GM23248 (cell line): ENCODE measurements at regions not wholly inside any gene's neighbourhood (a gene's known extent, or its start where the extent isn't known, plus 50 kb on each side); places are given as distances from the start of the nearest gene placed in this dataset.

Source experiments
- DNase-seq: peaks from one replicate; pipeline ENCODE4 v3.0.0-alpha.2; 2015
- H2AFZ ChIP-seq: fragments of 200-600 bp; sonication (generic); 2 replicates; pipeline ENCODE4 v1.6.1; 2016; ENCODE audit warnings: antibody characterized with exemption
- H3F3A ChIP-seq: fragments of 200-600 bp; sonication (generic); 2 replicates; pipeline ENCODE4 v1.6.1; 2016; ENCODE audit warnings: mild to moderate bottlenecking, antibody characterized with exemption, mixed run types; ENCODE audit not compliant: insufficient read depth
- H3K27ac ChIP-seq: fragments of 200-600 bp; sonication (generic); 2 replicates; pipeline ENCODE4 v1.5.1; 2016; ENCODE audit warnings: mild to moderate bottlenecking
- H3K27me3 ChIP-seq: fragments of 200-600 bp; sonication (generic); replicated peaks from 2 replicates; pipeline ENCODE4 v1.6.1; 2016; ENCODE audit warnings: mild to moderate bottlenecking; ENCODE audit not compliant: insufficient read depth
- H3K36me3 ChIP-seq: fragments of 200-600 bp; sonication (generic); 2 replicates; pipeline ENCODE4 v1.6.1; 2016; ENCODE audit warnings: low read depth, mild to moderate bottlenecking
- H3K4me1 ChIP-seq: fragments of 200-600 bp; sonication (generic); 2 replicates; pipeline ENCODE4 v1.6.1; 2016; ENCODE audit warnings: mild to moderate bottlenecking; ENCODE audit not compliant: insufficient read depth
- H3K4me2 ChIP-seq: fragments of 200-600 bp; sonication (generic); one replicate; pipeline ENCODE4 v1.6.1; 2016; ENCODE audit warnings: mild to moderate bottlenecking; ENCODE audit not compliant: unreplicated experiment
- H3K4me3 ChIP-seq: fragments of 200-600 bp; sonication (generic); 2 replicates; pipeline ENCODE4 v1.5.1; 2016; ENCODE audit warnings: mild to moderate bottlenecking
- H3K79me2 ChIP-seq: fragments of 200-600 bp; sonication (generic); 2 replicates; pipeline ENCODE4 v1.6.1; 2016; ENCODE audit warnings: mild to moderate bottlenecking; ENCODE audit not compliant: insufficient read depth
- H3K9ac ChIP-seq: fragments of 200-600 bp; sonication (generic); 2 replicates; pipeline ENCODE4 v1.6.1; 2016; ENCODE audit warnings: mild to moderate bottlenecking
- H3K9me2 ChIP-seq: fragments of 200-600 bp; sonication (generic); 2 replicates; pipeline ENCODE4 v1.6.1; 2016; ENCODE audit warnings: mixed run types, mild to moderate bottlenecking, moderate library complexity; ENCODE audit not compliant: insufficient read depth
- H3K9me3 ChIP-seq: fragments of 200-600 bp; sonication (generic); one replicate; pipeline ENCODE4 v1.6.1; 2017; ENCODE audit warnings: low read depth
- H4K20me1 ChIP-seq: fragments of 200-600 bp; sonication (generic); 2 replicates; pipeline ENCODE4 v1.6.0; 2016; ENCODE audit not compliant: insufficient read depth
- EZH2 ChIP-seq: fragments of 200-600 bp; sonication (generic); IDR thresholded peaks from 2 replicates; pipeline ENCODE4 v1.6.1; 2018; ENCODE audit warnings: antibody characterized with exemption, mild to moderate bottlenecking; ENCODE audit not compliant: insufficient read depth, poor library complexity, severe bottlenecking
- EZH2phosphoT487 ChIP-seq: fragments of 200-600 bp; sonication (generic); IDR thresholded peaks from 2 replicates; pipeline ENCODE4 v1.6.1; 2018; ENCODE audit warnings: antibody characterized with exemption, moderate library complexity, mild to moderate bottlenecking, low read depth; ENCODE audit not compliant: insufficient read depth
- WGBS, 2 experiments: methylation state at CpG; one replicate each; pipeline ENCODE4 v1.1.6; 2015 to 2017; ENCODE audit warnings: low lambda C conversion rate in 2 of 2, low coverage in 1 of 2; ENCODE audit errors: missing lambda C conversion rate in 2 of 2; 5-methylcytosine and 5-hydroxymethylcytosine counted together
- in situ Hi-C: fragments of 300-500 bp; cut with MboI; formaldehyde crosslinking; loops from 2 replicates; pipeline ENCODE4 v1.15.0; 2020

DNA sequence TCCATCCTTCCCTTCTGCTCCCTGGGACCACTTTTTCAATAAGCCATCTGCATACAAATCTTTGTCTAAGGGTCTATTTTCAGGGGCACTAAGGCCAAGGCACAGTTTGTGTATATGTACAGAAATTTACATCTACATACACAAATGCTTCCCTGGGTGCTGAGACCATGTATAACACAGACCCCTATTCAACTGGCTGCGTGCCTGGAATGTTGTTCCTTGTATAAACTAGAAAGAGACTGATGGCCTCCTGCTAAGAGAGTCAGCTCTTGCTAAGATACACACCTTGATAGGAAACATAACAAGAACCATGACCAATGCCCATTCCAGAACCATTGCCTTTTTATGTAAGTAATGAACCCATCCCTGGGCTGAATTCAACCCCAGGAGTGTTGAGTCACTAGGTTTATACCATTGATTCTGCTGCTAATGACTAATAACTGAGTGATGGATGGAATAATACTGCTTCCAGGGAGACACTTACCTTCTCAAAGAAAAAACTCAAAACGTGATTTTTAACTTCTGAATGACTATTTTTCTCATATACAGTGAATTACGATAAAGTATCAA lies 290.7 kb downstream of the FGFR2 start:
- no peaks in the 10 kb centered on the region for H3K27me3 ChIP-seq
- H3K9ac ChIP-seq: no peak overlapping the region
- H3K9me3 ChIP-seq: no peaks in the 10 kb centered on the region
- no peaks in the 10 kb centered on the region for H3K9me2 ChIP-seq
- H3K36me3 ChIP-seq: no peaks in the 10 kb centered on the region
- no peak for DNase-seq
- H2AFZ ChIP-seq: no peak overlapping the region
- H3F3A ChIP-seq: no peaks in the 10 kb centered on the region
- H3K79me2 ChIP-seq: no peaks in the 10 kb centered on the region
- no peak for TF ChIP-seq EZH2phosphoT487
- TF ChIP-seq EZH2: no peak
- 18 to 25% methylated on average over 3 of the region's 3 CpGs for WGBS, 2 experiments
- no peak overlapping the region for H3K27ac ChIP-seq
- no peak overlapping the region for H3K4me3 ChIP-seq
- in situ Hi-C loops: no loop called here
- H3K4me2 ChIP-seq: no peak overlapping the region
- H4K20me1 ChIP-seq: no peaks in the 10 kb centered on the region
- no peaks in the 10 kb centered on the region for H3K4me1 ChIP-seq

DNA sequence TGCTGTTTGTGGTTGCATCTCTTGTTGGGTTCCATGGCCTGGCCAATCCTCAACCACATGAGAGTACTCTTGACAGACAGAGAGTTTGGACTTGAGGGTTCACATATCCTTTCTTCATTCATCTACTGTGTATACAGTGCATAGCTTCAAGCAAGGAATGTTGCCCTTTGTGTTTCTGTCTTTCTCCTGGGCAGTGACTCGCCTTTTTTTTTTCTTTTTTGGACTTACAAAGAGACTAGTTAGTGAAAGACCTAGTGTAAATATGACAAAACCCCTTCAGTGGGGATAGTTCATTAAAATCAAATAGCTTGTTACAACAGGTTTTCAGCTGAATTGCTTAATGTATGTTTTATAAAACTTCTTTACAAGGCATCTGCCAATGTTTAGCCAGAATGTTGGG lies 290.2 kb downstream of the FGFR2 start:
- no peaks in the 10 kb centered on the region for H3F3A ChIP-seq
- no peaks in the 10 kb centered on the region for H3K9me2 ChIP-seq
- WGBS, 2 experiments: 7 to 16% methylated on average over 1 of the region's 1 CpG
- no peak overlapping the region for H3K4me3 ChIP-seq
- H3K4me2 ChIP-seq: no peak overlapping the region
- H3K9ac ChIP-seq: no peak overlapping the region
- H3K79me2 ChIP-seq: no peaks in the 10 kb centered on the region
- DNase-seq: no peak
- H3K27me3 ChIP-seq: no peaks in the 10 kb centered on the region
- H3K9me3 ChIP-seq: no peaks in the 10 kb centered on the region
- TF ChIP-seq EZH2phosphoT487 (no peak), EZH2 (no peak)
- in situ Hi-C loops: no loop called here
- no peak overlapping the region for H3K27ac ChIP-seq
- no peak overlapping the region for H2AFZ ChIP-seq
- H4K20me1 ChIP-seq: no peaks in the 10 kb centered on the region
- H3K36me3 ChIP-seq: no peaks in the 10 kb centered on the region
- no peaks in the 10 kb centered on the region for H3K4me1 ChIP-seq

DNA sequence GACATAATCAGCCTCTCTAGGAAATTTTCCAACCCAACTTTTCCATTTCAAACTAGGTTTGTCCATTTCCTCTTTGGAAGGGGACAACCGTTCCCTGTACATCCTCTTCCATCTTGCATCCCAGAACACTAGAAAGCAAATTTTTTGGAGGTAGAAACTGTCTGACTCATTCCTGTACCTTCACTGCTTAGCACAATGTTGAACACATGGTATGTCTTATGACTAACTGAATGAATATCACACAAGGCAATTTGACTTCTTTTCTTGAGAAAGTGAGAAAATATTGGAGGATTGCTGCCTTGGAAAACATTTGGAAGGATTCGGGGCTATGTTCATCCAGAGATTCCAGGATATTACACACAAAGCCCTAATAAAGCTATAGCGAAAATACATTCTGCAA lies 289.1 kb downstream of the FGFR2 start:
- H3K27ac ChIP-seq: no peak overlapping the region
- TF ChIP-seq EZH2phosphoT487 (no peak), EZH2 (no peak)
- H3F3A ChIP-seq: no peaks in the 10 kb centered on the region
- in situ Hi-C loops: no loop called here
- DNase-seq: no peak
- H3K9me2 ChIP-seq: no peaks in the 10 kb centered on the region
- H2AFZ ChIP-seq: no peak overlapping the region
- H3K9ac ChIP-seq: no peak overlapping the region
- no peaks in the 10 kb centered on the region for H4K20me1 ChIP-seq
- no peaks in the 10 kb centered on the region for H3K36me3 ChIP-seq
- no peaks in the 10 kb centered on the region for H3K9me3 ChIP-seq
- no peaks in the 10 kb centered on the region for H3K79me2 ChIP-seq
- H3K27me3 ChIP-seq: no peaks in the 10 kb centered on the region
- H3K4me2 ChIP-seq: no peak overlapping the region
- WGBS, 2 experiments: 27 to 32% methylated on average over 3 of the region's 3 CpGs
- H3K4me3 ChIP-seq: no peak overlapping the region
- H3K4me1 ChIP-seq: no peaks in the 10 kb centered on the region

DNA sequence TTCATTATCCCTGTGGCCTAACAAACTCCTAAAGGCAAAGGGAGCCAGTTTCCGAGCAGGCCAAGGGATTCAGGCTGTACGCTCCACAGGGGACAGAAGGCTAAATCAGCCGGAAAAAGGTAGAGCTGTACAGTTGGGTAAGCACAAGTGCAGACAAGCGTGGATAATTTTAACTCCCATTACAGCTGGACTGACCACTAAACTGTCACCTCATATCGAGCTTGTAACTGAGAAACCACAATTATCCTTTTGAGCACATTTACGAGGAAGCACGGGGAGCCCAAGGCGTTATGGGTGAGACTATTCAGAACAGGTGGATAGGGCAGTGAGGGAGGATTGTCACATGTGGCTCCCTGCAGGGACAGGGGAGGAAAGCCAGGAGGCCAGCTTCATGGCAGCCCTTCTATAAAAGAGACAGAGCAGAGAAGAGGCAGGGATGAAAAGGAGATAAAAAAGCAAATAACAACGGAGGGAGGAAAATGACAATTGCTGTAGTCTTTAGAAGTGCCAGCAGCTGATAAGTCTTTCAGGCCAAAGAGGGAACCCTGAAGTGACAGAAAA lies 288.0 kb downstream of the FGFR2 start:
- Histone ChIP-seq H3K27ac (no peak overlapping the region), H3K9me2 (no peaks in the 10 kb centered on the region), H3K9me3 (no peaks in the 10 kb centered on the region), H3K4me3 (no peak overlapping the region), H3K27me3 (no peaks in the 10 kb centered on the region), H3F3A (no peaks in the 10 kb centered on the region), H3K9ac (no peak overlapping the region), H3K4me2 (no peak overlapping the region), H2AFZ (no peak overlapping the region), H3K36me3 (no peaks in the 10 kb centered on the region), H3K4me1 (no peaks in the 10 kb centered on the region), H3K79me2 (no peaks in the 10 kb centered on the region), H4K20me1 (no peaks in the 10 kb centered on the region)
- TF ChIP-seq EZH2 (no peak), EZH2phosphoT487 (no peak)
- 25% methylated on average over 9 of the region's 9 CpGs for WGBS, 2 experiments
- in situ Hi-C loops: no loop called here
- no peak for DNase-seq
